MCF 10A (cell line): ENCODE measurements at regions not wholly inside any gene's neighbourhood (a gene's known extent, or its start where the extent isn't known, plus 50 kb on each side); places are given as distances from the start of the nearest gene placed in this dataset.

Experiments
- BruUV-seq: library from RNA; stranded (reverse); fragments of 400-500 nt; replicated peaks from 2 replicates; lab custom pipeline; 2021; lab: Mats Ljungman, UMichigan
- CTCF ChIA-PET: fragments of 300-600 bp; sonication (Branson Sonifier 250); formaldehyde crosslinking; extraction: SDS; loops from one replicate; lab custom pipeline; 2021; ENCODE audit warnings: antibody characterized with exemption, inconsistent platforms; lab: Yijun Ruan, JAX
- POLR2A ChIA-PET: fragments of 300-600, 350-650 bp; sonication (Branson Sonifier 250); formaldehyde crosslinking; extraction: SDS; loops from one replicate; lab custom pipeline; 2020; ENCODE audit warnings: antibody characterized with exemption, inconsistent platforms; lab: Yijun Ruan, JAX
- DNase-seq: peaks from one replicate; pipeline ENCODE4 v3.0.0-alpha.2; 2018; ENCODE audit not compliant: unreplicated experiment
- H3K27ac Mint-ChIP-seq: one replicate; pipeline ENCODE4 v1.8.0; 2022; ENCODE audit warnings: mild to moderate bottlenecking, low read depth, mixed read lengths; ENCODE audit not compliant: unreplicated experiment
- H3K27me3 Mint-ChIP-seq: one replicate; pipeline ENCODE4 v1.8.0; 2022; ENCODE audit warnings: mixed read lengths; ENCODE audit not compliant: insufficient read depth, unreplicated experiment
- H3K36me3 Mint-ChIP-seq: one replicate; pipeline ENCODE4 v1.8.0; 2022; ENCODE audit warnings: mild to moderate bottlenecking, moderate library complexity, mixed read lengths; ENCODE audit not compliant: insufficient read depth, unreplicated experiment
- H3K4me1 Mint-ChIP-seq: one replicate; pipeline ENCODE4 v1.8.0; 2022; ENCODE audit warnings: mixed read lengths; ENCODE audit not compliant: insufficient read depth, unreplicated experiment
- H3K4me3 Mint-ChIP-seq: one replicate; pipeline ENCODE4 v1.8.0; 2022; ENCODE audit warnings: mild to moderate bottlenecking, moderate library complexity, mixed read lengths; ENCODE audit not compliant: unreplicated experiment
- H3K9me3 Mint-ChIP-seq: one replicate; pipeline ENCODE4 v1.8.0; 2022; ENCODE audit warnings: mixed read lengths; ENCODE audit not compliant: unreplicated experiment
- CTCF ChIP-seq: fragments of 200-600 bp; IDR thresholded peaks from one replicate; pipeline ENCODE4 v1.8.0; 2022; ENCODE audit warnings: antibody characterized with exemption, mild to moderate bottlenecking; ENCODE audit not compliant: unreplicated experiment
- intact Hi-C: fragments of 100-400 bp; cut with micrococcal nuclease; formaldehyde crosslinking; loops from 2 replicates; pipeline ENCODE4 v1.14.1; 2022

GRCh38 chr22:44383652-44384562 lies 71.2 kb upstream of the SHISAL1 start:
- Mint-ChIP-seq H3K36me3 (no peaks in the 10 kb centered on the region), H3K27ac (no peak overlapping the region), H3K4me3 (no peak overlapping the region), H3K4me1 (no peaks in the 10 kb centered on the region), H3K27me3 (peaks cover 45% of the 10 kb centered on the region), H3K9me3 (no peaks in the 10 kb centered on the region)
- POLR2A ChIA-PET: no interaction called here
- no peak for DNase-seq
- intact Hi-C loops: no loop called here
- BruUV-seq: no TSS peak
- CTCF ChIA-PET: interaction anchor here (0.6 kb wide), 1 partner anchor 434 kb away, joined by 3 read pairs; no protein-coding TSS in a partner anchor
- no peak for TF ChIP-seq CTCF

- Mint-ChIP-seq H3K9me3 (peaks cover 6% of the 10 kb centered on the region), H3K4me1 (no peaks in the 10 kb centered on the region), H3K4me3 (no peak overlapping the region), H3K36me3 (no peaks in the 10 kb centered on the region), H3K27ac (no peak overlapping the region), H3K27me3 (peaks cover 40% of the 10 kb centered on the region)
- no peak for DNase-seq
- ChIA-PET POLR2A (no interaction called here), CTCF (no interaction called here)
- no peak for TF ChIP-seq CTCF
- BruUV-seq: no TSS peak
- intact Hi-C loops: no loop called here
Observed at GRCh38 chr22:44383064-44383575, 70.4 kb upstream of the SHISAL1 start.

GRCh38 chr22:44382116-44383038 lies 69.6 kb upstream of the SHISAL1 start:
- intact Hi-C loops: no loop called here
- BruUV-seq: no TSS peak
- TF ChIP-seq CTCF: no peak
- no peak overlapping the region for H3K4me3 Mint-ChIP-seq
- H3K36me3 Mint-ChIP-seq: no peaks in the 10 kb centered on the region
- CTCF ChIA-PET: interaction anchor here (0.5 kb wide), 1 partner anchor 35 kb away, joined by 3 read pairs; no protein-coding TSS in a partner anchor
- no peak for DNase-seq
- no peaks in the 10 kb centered on the region for H3K4me1 Mint-ChIP-seq
- peaks cover 32% of the 10 kb centered on the region for H3K27me3 Mint-ChIP-seq
- POLR2A ChIA-PET: interaction anchor here (0.9 kb wide), 1 partner anchor 20 kb away, joined by 3 read pairs; no protein-coding TSS in a partner anchor
- H3K9me3 Mint-ChIP-seq: peaks cover 8% of the 10 kb centered on the region
- H3K27ac Mint-ChIP-seq: no peak overlapping the region
